ENCODE measurements at regions not wholly inside any gene's neighbourhood (a gene's known extent, or its start where the extent isn't known, plus 50 kb on each side); places are given as distances from the start of the nearest gene placed in this dataset.

GRCh38 chr3:6088433-6088832, 772.5 kb upstream of the GRM7 start:
- Histone ChIP-seq H3K9me3 (ENCODE audit: control insufficient read depth in 2 of 2, insufficient read depth in 1 of 2, low read length in 1 of 2) (no peaks in the 10 kb centered on the region), H3K4me1 (ENCODE audit: control insufficient read depth in 2 of 2, insufficient read depth in 2 of 2, low read length in 2 of 2) (no peaks in the 10 kb centered on the region), H3K27ac (ENCODE audit: low read depth in 1 of 2, low read length in 1 of 2) (no peak overlapping the region), H3K36me3 (ENCODE audit: control insufficient read depth in 2 of 2, insufficient read depth in 2 of 2, low read length in 1 of 2) (no peaks in the 10 kb centered on the region), H3K27me3 (ENCODE audit: control insufficient read depth in 2 of 2, insufficient read depth in 1 of 2, low read length in 1 of 2) (no peaks in the 10 kb centered on the region), H3K4me3 (ENCODE audit: low read length in 2 of 2) (no peak overlapping the region)
- no peak for DNase-seq (ENCODE audit: low read depth in 6 of 9, low spot score in 9 of 9)
- 71% methylated on average over 2 of the region's 2 CpGs for WGBS

GRCh38 chr3:6089780-6090179, 771.1 kb upstream of the GRM7 start:
- Histone ChIP-seq H3K36me3 (ENCODE audit: control insufficient read depth in 2 of 2, insufficient read depth in 2 of 2, low read length in 1 of 2) (no peaks in the 10 kb centered on the region), H3K4me1 (ENCODE audit: control insufficient read depth in 2 of 2, insufficient read depth in 2 of 2, low read length in 2 of 2) (no peaks in the 10 kb centered on the region), H3K27me3 (ENCODE audit: control insufficient read depth in 2 of 2, insufficient read depth in 1 of 2, low read length in 1 of 2) (no peaks in the 10 kb centered on the region), H3K9me3 (ENCODE audit: control insufficient read depth in 2 of 2, insufficient read depth in 1 of 2, low read length in 1 of 2) (no peaks in the 10 kb centered on the region), H3K27ac (ENCODE audit: low read depth in 1 of 2, low read length in 1 of 2) (no peak overlapping the region), H3K4me3 (ENCODE audit: low read length in 2 of 2) (no peak overlapping the region)
- DNase-seq (ENCODE audit: low read depth in 6 of 9, low spot score in 9 of 9) = no peak
- 92% methylated on average over 5 of the region's 5 CpGs for WGBS

GRCh38 chr3:6091262-6091661, 769.7 kb upstream of the GRM7 start:
- no peak overlapping the region for H3K27ac ChIP-seq (ENCODE audit: low read depth in 1 of 2, low read length in 1 of 2)
- no peaks in the 10 kb centered on the region for H3K4me1 ChIP-seq (ENCODE audit: control insufficient read depth in 2 of 2, insufficient read depth in 2 of 2, low read length in 2 of 2)
- no peak for DNase-seq (ENCODE audit: low read depth in 6 of 9, low spot score in 9 of 9)
- H3K9me3 ChIP-seq (ENCODE audit: control insufficient read depth in 2 of 2, insufficient read depth in 1 of 2, low read length in 1 of 2) = no peaks in the 10 kb centered on the region
- H3K36me3 ChIP-seq (ENCODE audit: control insufficient read depth in 2 of 2, insufficient read depth in 2 of 2, low read length in 1 of 2) = no peaks in the 10 kb centered on the region
- WGBS = 92% methylated on average over 3 of the region's 3 CpGs
- H3K27me3 ChIP-seq (ENCODE audit: control insufficient read depth in 2 of 2, insufficient read depth in 1 of 2, low read length in 1 of 2) = no peaks in the 10 kb centered on the region
- no peak overlapping the region for H3K4me3 ChIP-seq (ENCODE audit: low read length in 2 of 2)

- Histone ChIP-seq H3K4me1 (ENCODE audit: control insufficient read depth in 2 of 2, insufficient read depth in 2 of 2, low read length in 2 of 2) (no peaks in the 10 kb centered on the region), H3K36me3 (ENCODE audit: control insufficient read depth in 2 of 2, insufficient read depth in 2 of 2, low read length in 1 of 2) (no peaks in the 10 kb centered on the region), H3K4me3 (ENCODE audit: low read length in 2 of 2) (no peak overlapping the region), H3K27ac (ENCODE audit: low read depth in 1 of 2, low read length in 1 of 2) (no peak overlapping the region), H3K9me3 (ENCODE audit: control insufficient read depth in 2 of 2, insufficient read depth in 1 of 2, low read length in 1 of 2) (no peaks in the 10 kb centered on the region), H3K27me3 (ENCODE audit: control insufficient read depth in 2 of 2, insufficient read depth in 1 of 2, low read length in 1 of 2) (no peaks in the 10 kb centered on the region)
- 90% methylated on average over 1 of the region's 1 CpG for WGBS
- DNase-seq (ENCODE audit: low read depth in 6 of 9, low spot score in 9 of 9) = no peak
Observed at GRCh38 chr3:6095006-6095405, 765.9 kb upstream of the GRM7 start.

GRCh38 chr3:6097021-6097420, 763.9 kb upstream of the GRM7 start:
- Histone ChIP-seq H3K4me1 (ENCODE audit: control insufficient read depth in 2 of 2, insufficient read depth in 2 of 2, low read length in 2 of 2) (no peaks in the 10 kb centered on the region), H3K27ac (ENCODE audit: low read depth in 1 of 2, low read length in 1 of 2) (no peak overlapping the region), H3K4me3 (ENCODE audit: low read length in 2 of 2) (no peak overlapping the region), H3K9me3 (ENCODE audit: control insufficient read depth in 2 of 2, insufficient read depth in 1 of 2, low read length in 1 of 2) (no peaks in the 10 kb centered on the region), H3K36me3 (ENCODE audit: control insufficient read depth in 2 of 2, insufficient read depth in 2 of 2, low read length in 1 of 2) (no peaks in the 10 kb centered on the region), H3K27me3 (ENCODE audit: control insufficient read depth in 2 of 2, insufficient read depth in 1 of 2, low read length in 1 of 2) (no peaks in the 10 kb centered on the region)
- no peak for DNase-seq (ENCODE audit: low read depth in 6 of 9, low spot score in 9 of 9)
- 88% methylated on average over 2 of the region's 2 CpGs for WGBS

GRCh38 chr3:6097556-6097955, 763.4 kb upstream of the GRM7 start:
- DNase-seq (ENCODE audit: low read depth in 6 of 9, low spot score in 9 of 9) = no peak
- no peaks in the 10 kb centered on the region for H3K4me1 ChIP-seq (ENCODE audit: control insufficient read depth in 2 of 2, insufficient read depth in 2 of 2, low read length in 2 of 2)
- no peak overlapping the region for H3K27ac ChIP-seq (ENCODE audit: low read depth in 1 of 2, low read length in 1 of 2)
- 73% methylated on average over 2 of the region's 2 CpGs for WGBS
- no peaks in the 10 kb centered on the region for H3K9me3 ChIP-seq (ENCODE audit: control insufficient read depth in 2 of 2, insufficient read depth in 1 of 2, low read length in 1 of 2)
- no peaks in the 10 kb centered on the region for H3K36me3 ChIP-seq (ENCODE audit: control insufficient read depth in 2 of 2, insufficient read depth in 2 of 2, low read length in 1 of 2)
- no peak overlapping the region for H3K4me3 ChIP-seq (ENCODE audit: low read length in 2 of 2)
- no peaks in the 10 kb centered on the region for H3K27me3 ChIP-seq (ENCODE audit: control insufficient read depth in 2 of 2, insufficient read depth in 1 of 2, low read length in 1 of 2)

GRCh38 chr3:6098516-6099157, 762.3 kb upstream of the GRM7 start:
- H3K4me3 ChIP-seq (ENCODE audit: low read length in 2 of 2) = no peak overlapping the region

GRCh38 chr3:6099458-6100075, 761.3 kb upstream of the GRM7 start:
- no peaks in the 10 kb centered on the region for H3K36me3 ChIP-seq (ENCODE audit: control insufficient read depth in 2 of 2, insufficient read depth in 2 of 2, low read length in 1 of 2)
- no peak for DNase-seq (ENCODE audit: low read depth in 6 of 9, low spot score in 9 of 9)
- no peaks in the 10 kb centered on the region for H3K4me1 ChIP-seq (ENCODE audit: control insufficient read depth in 2 of 2, insufficient read depth in 2 of 2, low read length in 2 of 2)
- H3K4me3 ChIP-seq (ENCODE audit: low read length in 2 of 2) = no peak overlapping the region
- 93% methylated on average over 5 of the region's 5 CpGs for WGBS
- no peak overlapping the region for H3K27ac ChIP-seq (ENCODE audit: low read depth in 1 of 2, low read length in 1 of 2)
- H3K27me3 ChIP-seq (ENCODE audit: control insufficient read depth in 2 of 2, insufficient read depth in 1 of 2, low read length in 1 of 2) = no peaks in the 10 kb centered on the region
- no peaks in the 10 kb centered on the region for H3K9me3 ChIP-seq (ENCODE audit: control insufficient read depth in 2 of 2, insufficient read depth in 1 of 2, low read length in 1 of 2)

More at GRCh38 chr3:6098516-6099157, 762.3 kb upstream of the GRM7 start:
- 94% methylated on average over 3 of the region's 3 CpGs for WGBS
- H3K4me1 ChIP-seq (ENCODE audit: control insufficient read depth in 2 of 2, insufficient read depth in 2 of 2, low read length in 2 of 2) = no peaks in the 10 kb centered on the region
- H3K27me3 ChIP-seq (ENCODE audit: control insufficient read depth in 2 of 2, insufficient read depth in 1 of 2, low read length in 1 of 2) = no peaks in the 10 kb centered on the region
- no peak overlapping the region for H3K27ac ChIP-seq (ENCODE audit: low read depth in 1 of 2, low read length in 1 of 2)
- H3K36me3 ChIP-seq (ENCODE audit: control insufficient read depth in 2 of 2, insufficient read depth in 2 of 2, low read length in 1 of 2) = no peaks in the 10 kb centered on the region
- H3K9me3 ChIP-seq (ENCODE audit: control insufficient read depth in 2 of 2, insufficient read depth in 1 of 2, low read length in 1 of 2) = no peaks in the 10 kb centered on the region
- DNase-seq (ENCODE audit: low read depth in 6 of 9, low spot score in 9 of 9) = no peak

- Histone ChIP-seq H3K27me3 (ENCODE audit: control insufficient read depth in 2 of 2, insufficient read depth in 1 of 2, low read length in 1 of 2) (no peaks in the 10 kb centered on the region), H3K36me3 (ENCODE audit: control insufficient read depth in 2 of 2, insufficient read depth in 2 of 2, low read length in 1 of 2) (no peaks in the 10 kb centered on the region), H3K4me3 (ENCODE audit: low read length in 2 of 2) (no peak overlapping the region), H3K9me3 (ENCODE audit: control insufficient read depth in 2 of 2, insufficient read depth in 1 of 2, low read length in 1 of 2) (no peaks in the 10 kb centered on the region), H3K27ac (ENCODE audit: low read depth in 1 of 2, low read length in 1 of 2) (no peak overlapping the region), H3K4me1 (ENCODE audit: control insufficient read depth in 2 of 2, insufficient read depth in 2 of 2, low read length in 2 of 2) (no peaks in the 10 kb centered on the region)
- DNase-seq (ENCODE audit: low read depth in 6 of 9, low spot score in 9 of 9) = no peak
Observed at GRCh38 chr3:6105187-6105586, 755.7 kb upstream of the GRM7 start.
